Activated CD4-positive, alpha-beta T cell treated with anti-CD3 and anti-CD28 coated beads, Interleukin-2, amount 50 U/mL, for 48 hours (primary cell): ENCODE measurements at regions not wholly inside any gene's neighbourhood (a gene's known extent, or its start where the extent isn't known, plus 50 kb on each side); places are given as distances from the start of the nearest gene placed in this dataset.
"Not testable (repeated sequence)": the region's sequence is repeated elsewhere in the genome, so short reads cannot be mapped to it uniquely, and the experiment has no call there.

Experiments
- DNase-seq, 2 experiments: peaks; one replicate each; pipeline ENCODE4 v3.0.0-alpha.2; 2020

- no peak for DNase-seq
Measured at GRCh38 chr2:89834306-89834705, 1142.8 kb downstream of the RPIA start.

DNA sequence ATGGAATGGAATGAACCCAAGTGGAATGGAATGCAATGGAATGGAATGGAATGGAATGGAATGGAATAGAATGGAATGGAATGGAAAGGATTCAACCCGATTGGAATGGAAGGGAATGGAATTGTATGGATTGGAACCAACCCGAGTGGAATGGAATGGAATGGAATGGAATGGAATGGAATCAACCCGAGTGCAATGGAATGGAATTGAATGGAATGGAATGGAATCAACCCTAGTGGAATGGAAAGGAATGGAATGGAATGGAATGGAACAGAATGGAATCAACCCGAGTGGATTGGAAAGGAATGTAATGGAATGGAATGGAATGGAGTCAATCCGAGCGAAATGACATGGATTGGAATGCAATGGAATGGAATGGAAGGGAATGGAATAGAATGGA is 1144.9 kb downstream of the RPIA start:
- not testable (repeated sequence) for DNase-seq

GRCh38 chr2:89837962-89838625 is 1146.6 kb downstream of the RPIA start:
- DNase-seq = no peak

- not testable (repeated sequence) for DNase-seq
Measured at GRCh38 chr2:89840175-89840574, 1148.7 kb downstream of the RPIA start.

GRCh38 chr2:89840781-89841475 is 1149.5 kb downstream of the RPIA start:
- DNase-seq = not testable (repeated sequence)

DNA sequence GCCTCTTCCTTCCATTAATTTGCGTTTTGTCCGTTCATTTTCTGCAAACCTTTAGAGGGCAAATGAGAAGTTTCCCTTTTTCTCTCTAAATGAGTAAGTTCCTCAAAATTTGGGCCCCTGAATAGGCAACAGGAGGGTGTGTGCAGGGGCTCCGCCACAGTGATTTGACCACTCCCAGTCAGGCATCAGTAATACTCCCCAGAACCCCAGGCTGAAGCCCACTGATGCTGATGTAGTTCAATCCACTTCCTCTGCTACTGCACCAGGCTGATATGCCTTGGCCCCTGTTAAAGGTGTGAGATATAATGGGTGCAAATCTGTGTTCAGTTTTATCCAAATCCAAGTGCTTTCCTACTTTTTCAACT is 1150.0 kb downstream of the RPIA start:
- DNase-seq = no peak

- no peak for DNase-seq
Measured at GRCh38 chr2:89842180-89842908, 1150.9 kb downstream of the RPIA start.

DNA sequence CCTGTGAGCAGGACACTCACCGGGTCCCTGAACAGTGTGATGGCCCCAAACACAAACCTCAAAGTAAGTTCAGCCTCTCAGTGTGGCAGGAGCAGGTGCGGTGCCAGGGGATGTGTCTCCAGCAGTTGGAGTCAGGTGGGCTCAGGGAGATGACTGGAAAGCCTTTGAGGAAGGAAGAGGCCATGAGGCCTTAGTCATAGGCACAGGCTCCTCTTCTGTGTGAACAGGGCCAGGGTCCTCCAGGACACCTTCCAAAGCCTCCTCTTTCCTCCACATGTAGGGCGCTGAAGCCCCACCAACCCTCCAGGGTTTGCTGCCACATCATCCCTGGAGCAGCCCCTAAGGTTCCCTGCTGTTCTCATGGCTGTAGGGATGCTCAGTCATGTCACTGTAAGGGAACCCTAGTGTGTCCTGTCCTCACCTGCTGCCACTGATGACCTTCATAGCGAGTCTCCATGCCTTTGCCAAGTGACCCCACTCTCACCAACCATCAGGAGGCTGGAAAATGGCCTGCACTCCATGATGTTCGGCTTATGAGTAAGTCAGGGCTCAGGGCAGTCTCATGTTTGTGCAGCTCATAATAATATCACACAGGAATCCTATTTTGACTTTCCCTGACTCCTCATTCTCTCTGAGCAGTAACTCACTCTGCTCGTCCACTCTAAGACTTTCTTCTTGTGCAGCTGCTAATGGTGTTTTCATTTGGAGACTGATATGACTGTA is 1152.9 kb downstream of the RPIA start:
- DNase-seq = no peak

GRCh38 chr2:89845532-89845931 is 1154.1 kb downstream of the RPIA start:
- DNase-seq = no peak

GRCh38 chr2:89848114-89848513 is 1156.6 kb downstream of the RPIA start:
- no peak for DNase-seq

GRCh38 chr2:89848763-89849368 is 1157.4 kb downstream of the RPIA start:
- no peak for DNase-seq

DNA sequence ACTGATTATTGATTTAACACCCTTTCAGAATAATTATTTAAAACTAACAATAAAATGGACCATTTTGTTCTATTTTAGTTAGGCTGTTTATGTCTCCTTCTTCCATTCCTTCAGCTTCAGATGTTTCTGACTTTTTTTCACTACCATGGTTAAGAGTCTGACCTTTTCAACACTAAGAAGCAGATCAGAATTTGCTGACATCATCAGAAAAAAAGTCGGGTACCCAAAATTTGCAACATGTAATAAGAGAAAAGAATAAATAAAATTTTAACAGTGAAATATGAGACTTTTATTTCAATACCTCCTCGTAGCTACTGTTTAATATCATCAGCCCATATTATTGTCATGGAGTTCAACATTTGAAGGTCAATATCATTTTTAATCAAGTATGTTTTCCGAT is 1158.3 kb downstream of the RPIA start:
- DNase-seq = no peak

- no peak for DNase-seq
Measured at GRCh38 chr2:89850481-89850880, 1159.0 kb downstream of the RPIA start.

DNA sequence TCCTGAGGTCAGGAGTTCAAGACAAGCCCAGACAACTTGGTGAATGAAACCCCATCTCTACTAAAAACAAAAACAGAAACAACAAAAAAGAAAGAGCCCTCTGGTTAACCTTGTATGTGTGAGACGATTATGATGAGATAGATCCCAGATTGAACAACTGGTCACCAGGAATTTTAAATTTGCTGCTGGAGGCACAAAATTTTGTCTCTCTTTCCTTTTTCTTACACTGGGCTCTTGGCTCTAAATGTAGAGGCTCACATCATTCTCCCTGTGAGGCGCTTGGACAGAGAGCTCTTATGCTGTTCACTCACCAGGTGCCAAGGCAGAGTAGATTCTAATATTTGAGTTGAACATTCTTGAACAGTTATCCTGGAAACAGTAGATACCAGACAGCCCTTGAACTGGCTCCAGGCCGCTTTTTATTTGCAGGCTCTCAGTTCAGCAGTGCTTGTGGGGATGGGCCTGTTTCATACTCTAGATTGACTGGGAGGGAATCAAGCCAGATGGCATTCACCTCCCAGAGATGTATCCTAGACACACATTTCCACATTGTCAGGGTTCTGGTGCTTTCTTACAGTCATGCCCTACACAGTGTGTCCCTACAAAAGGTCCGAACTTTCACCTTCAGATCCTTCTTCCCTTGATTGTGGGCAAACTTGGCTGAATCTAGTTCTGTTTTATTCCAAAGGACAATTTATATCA is 1159.6 kb downstream of the RPIA start:
- no peak for DNase-seq

DNA sequence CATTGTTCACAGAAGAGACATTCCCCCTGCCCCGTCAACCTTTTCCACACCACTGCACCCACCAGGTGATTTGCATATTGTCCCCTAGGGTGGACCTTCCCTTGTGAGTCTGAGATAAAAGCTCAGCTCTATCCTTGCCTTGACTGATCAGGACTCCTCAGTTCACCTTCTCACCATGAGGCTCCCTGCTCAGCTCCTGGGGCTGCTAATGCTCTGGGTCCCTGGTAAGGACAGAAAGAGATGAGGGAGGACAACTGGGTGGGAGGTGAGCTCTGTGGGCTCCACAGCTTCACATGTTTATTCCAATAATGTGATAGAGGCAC is 1160.1 kb downstream of the RPIA start:
- DNase-seq = no peak

GRCh38 chr2:89853427-89853826 is 1162.0 kb downstream of the RPIA start:
- DNase-seq = not testable (repeated sequence)

DNA sequence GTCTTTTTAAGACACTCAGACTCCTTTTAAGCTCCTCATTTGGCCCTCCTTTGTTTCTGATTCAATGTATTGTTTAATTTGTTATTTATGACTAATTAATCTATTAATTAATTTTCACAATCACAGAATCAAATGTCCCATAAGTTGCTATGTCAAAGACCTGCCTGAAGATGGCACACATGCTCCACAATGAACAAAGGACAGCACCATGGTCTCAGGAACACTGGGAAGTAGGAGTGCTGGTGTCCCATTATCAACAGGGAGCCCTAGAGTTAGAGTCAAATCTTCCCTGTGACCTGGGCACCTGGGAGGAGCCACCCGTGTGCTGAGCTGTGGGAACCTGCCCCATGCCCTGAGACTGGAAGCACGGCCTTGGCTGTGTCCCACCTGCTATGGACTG is 1164.3 kb downstream of the RPIA start:
- DNase-seq = not testable (repeated sequence)

GRCh38 chr2:89856305-89856704 is 1164.8 kb downstream of the RPIA start:
- DNase-seq = not testable (repeated sequence)

GRCh38 chr2:89862164-89862563 is 1170.7 kb downstream of the RPIA start:
- not testable (repeated sequence) for DNase-seq

DNA sequence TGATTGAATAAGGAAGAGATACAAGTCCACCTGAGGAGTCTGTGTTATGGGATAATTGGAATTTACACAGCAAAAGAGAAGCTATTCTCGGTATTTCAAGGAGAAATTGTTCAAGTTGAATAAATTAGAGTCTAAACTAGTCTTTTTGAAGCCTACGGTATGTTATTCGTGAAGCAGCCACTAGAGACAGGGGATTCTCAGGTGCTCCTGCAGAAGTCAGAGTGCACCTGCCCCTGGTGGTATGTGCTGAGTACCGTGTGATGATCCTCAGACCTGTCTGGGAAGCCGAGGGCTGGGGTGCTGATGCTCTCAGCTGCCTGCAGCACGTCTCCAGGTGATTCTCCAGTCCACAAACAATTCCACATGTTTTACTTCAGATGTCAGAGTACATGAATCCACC is 1171.7 kb downstream of the RPIA start:
- not testable (repeated sequence) for DNase-seq

DNA sequence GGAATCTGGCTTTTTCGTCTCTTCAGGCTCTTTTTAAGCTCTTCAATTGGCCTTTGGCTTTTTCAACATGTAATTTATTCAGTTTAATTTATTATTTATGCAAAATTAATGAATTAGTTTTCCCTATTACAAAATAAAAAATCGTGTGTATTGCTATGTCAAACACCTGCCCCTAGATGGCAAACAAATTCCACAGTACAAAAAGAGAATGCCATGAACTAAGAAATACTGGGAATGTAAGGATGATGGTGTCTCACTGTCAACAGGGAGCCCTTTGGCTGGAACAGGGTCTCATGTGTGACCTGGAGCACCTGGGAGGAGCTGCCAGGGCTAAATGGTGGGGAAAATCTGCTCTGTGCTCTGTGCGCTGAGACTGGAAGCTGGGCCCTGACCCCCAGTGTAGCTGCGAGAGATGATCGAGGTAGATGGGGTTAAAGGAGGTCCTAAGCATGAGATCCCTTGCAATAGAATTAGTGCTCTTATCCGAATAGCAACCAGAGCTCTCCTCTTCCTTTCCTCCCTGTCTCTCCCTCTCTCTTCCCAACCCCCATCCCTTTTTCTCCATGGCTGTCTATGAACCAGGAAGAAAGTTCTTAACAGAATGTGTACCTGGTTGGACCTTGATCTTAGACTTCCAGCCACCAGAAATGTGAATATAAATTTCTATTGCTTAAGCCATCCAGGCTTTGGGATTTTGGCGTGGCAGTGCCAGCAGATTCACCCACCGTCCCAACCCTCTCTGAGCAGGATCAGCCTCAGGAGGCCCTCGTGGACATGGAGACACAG is 1183.5 kb downstream of the RPIA start:
- DNase-seq = not testable (repeated sequence)

DNA sequence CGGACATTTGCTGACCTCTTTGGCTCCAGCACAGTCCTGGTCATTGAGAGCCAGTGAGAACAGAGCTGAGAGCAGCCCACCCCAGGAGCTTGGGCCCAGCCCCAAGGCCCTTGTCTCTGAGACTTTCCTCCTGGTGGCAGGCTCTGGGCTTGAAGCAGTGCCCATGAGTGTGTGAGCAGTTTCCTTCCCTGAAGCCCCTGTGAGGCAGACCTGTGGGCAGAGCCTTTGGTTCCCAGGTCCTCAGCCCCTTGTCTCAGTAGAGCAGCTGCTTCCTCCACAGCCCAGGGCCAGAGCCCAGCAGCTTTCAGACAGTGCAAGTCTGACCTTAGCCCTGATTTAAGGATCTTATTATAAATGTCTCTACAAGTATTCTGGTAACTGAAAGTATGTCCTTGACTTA is 1185.0 kb downstream of the RPIA start:
- DNase-seq = not testable (repeated sequence)
